ENCODE measurements at regions not wholly inside any gene's neighbourhood (a gene's known extent, or its start where the extent isn't known, plus 50 kb on each side); places are given as distances from the start of the nearest gene placed in this dataset.

- TF ChIP-seq ZFX (IDR thresholded peaks at IDR 0.05) (no peak), CTCF (conservative IDR thresholded peaks at IDR 0.05) (no peak)
- no peak overlapping the region for H3K27ac ChIP-seq
These were observed 110.7 kb upstream of the ZNF507 start for GRCh38 chr19:32234663-32235217.

GRCh38 chr19:32238076-32238475 is 107.3 kb upstream of the ZNF507 start:
- no peak overlapping the region for H3K27ac ChIP-seq
- TF ChIP-seq ZFX (IDR thresholded peaks at IDR 0.05) (no peak), CTCF (conservative IDR thresholded peaks at IDR 0.05) (no peak)

GRCh38 chr19:32240316-32240715 is 105.1 kb upstream of the ZNF507 start:
- TF ChIP-seq ZFX (IDR thresholded peaks at IDR 0.05) = no peak
- no peak for TF ChIP-seq CTCF (conservative IDR thresholded peaks at IDR 0.05)

GRCh38 chr19:32241306-32241705 is 104.1 kb upstream of the ZNF507 start:
- no peak overlapping the region for H3K27ac ChIP-seq

More at GRCh38 chr19:32240316-32240715, 105.1 kb upstream of the ZNF507 start:
- no peak overlapping the region for H3K27ac ChIP-seq

GRCh38 chr19:32241932-32242710 is 103.3 kb upstream of the ZNF507 start:
- no peak overlapping the region for H3K27ac ChIP-seq
- TF ChIP-seq ZFX (IDR thresholded peaks at IDR 0.05) (no peak), CTCF (conservative IDR thresholded peaks at IDR 0.05) (no peak)

More at GRCh38 chr19:32241306-32241705, 104.1 kb upstream of the ZNF507 start:
- no peak for TF ChIP-seq ZFX (IDR thresholded peaks at IDR 0.05)
- TF ChIP-seq CTCF (conservative IDR thresholded peaks at IDR 0.05) = no peak

GRCh38 chr19:32246006-32246405 is 99.4 kb upstream of the ZNF507 start:
- no peak for TF ChIP-seq ZFX (IDR thresholded peaks at IDR 0.05)
- no peak for TF ChIP-seq CTCF (conservative IDR thresholded peaks at IDR 0.05)

GRCh38 chr19:32251634-32252332 is 93.6 kb upstream of the ZNF507 start:
- TF ChIP-seq CTCF (conservative IDR thresholded peaks at IDR 0.05) (no peak), ZFX (IDR thresholded peaks at IDR 0.05) (no peak)

More at GRCh38 chr19:32246006-32246405, 99.4 kb upstream of the ZNF507 start:
- H3K27ac ChIP-seq = no peak overlapping the region

More at GRCh38 chr19:32251634-32252332, 93.6 kb upstream of the ZNF507 start:
- H3K27ac ChIP-seq = no peak overlapping the region

Data from C4-2B (cell line).